ENCODE measurements at regions not wholly inside any gene's neighbourhood (a gene's known extent, or its start where the extent isn't known, plus 50 kb on each side); places are given as distances from the start of the nearest gene placed in this dataset.

- WGBS, 2 donors = 59 to 70% methylated on average over 1 of the region's 1 CpG
- Histone ChIP-seq H3K27ac (ENCODE audit: low read depth in 1 of 2, low read length in 1 of 2) (no peak overlapping the region), H3K4me3 (no peak overlapping the region), H3K27me3 (ENCODE audit: control insufficient read depth in 3 of 3, insufficient read depth in 3 of 3, low read length in 2 of 3) (peaks cover 0 to 9% (median 0%) of the 10 kb centered on the region in 3 donors), H3K9me3 (ENCODE audit: control insufficient read depth in 4 of 4, insufficient read depth in 3 of 4, low read length in 3 of 4) (peaks cover 0 to 7% (median 1%) of the 10 kb centered on the region in 4 donors), H3K36me3 (ENCODE audit: control insufficient read depth in 4 of 4, insufficient read depth in 4 of 4, low read length in 4 of 4) (no peaks in the 10 kb centered on the region), H3K9ac (ENCODE audit: insufficient read depth in 1 of 2, low read length in 2 of 2) (no peak overlapping the region), H3K4me1 (ENCODE audit: control insufficient read depth in 5 of 5, insufficient read depth in 5 of 5, low read length in 5 of 5) (no peaks in the 10 kb centered on the region)
- ATAC-seq (ENCODE audit: insufficient read depth, low FRiP score) (no peak), DNase-seq (no peak)
- TF ChIP-seq CTCF (IDR thresholded peaks at IDR 0.05; ENCODE audit: control extremely low read depth, extremely low read depth) = no peak
These were observed 287.0 kb downstream of the SP3 start for GRCh38 chr2:173678186-173678585.

GRCh38 chr2:173680574-173680973 lies 284.6 kb downstream of the SP3 start:
- ATAC-seq (ENCODE audit: insufficient read depth, low FRiP score) (no peak), DNase-seq (no peak)
- Histone ChIP-seq H3K9ac (ENCODE audit: insufficient read depth in 1 of 2, low read length in 2 of 2) (no peak overlapping the region), H3K36me3 (ENCODE audit: control insufficient read depth in 4 of 4, insufficient read depth in 4 of 4, low read length in 4 of 4) (no peaks in the 10 kb centered on the region), H3K9me3 (ENCODE audit: control insufficient read depth in 4 of 4, insufficient read depth in 3 of 4, low read length in 3 of 4) (peaks cover 0 to 5% (median 0%) of the 10 kb centered on the region in 4 donors), H3K27me3 (ENCODE audit: control insufficient read depth in 3 of 3, insufficient read depth in 3 of 3, low read length in 2 of 3) (peaks cover 0 to 9% (median 0%) of the 10 kb centered on the region in 3 donors), H3K27ac (ENCODE audit: low read depth in 1 of 2, low read length in 1 of 2) (no peak overlapping the region), H3K4me3 (no peak overlapping the region), H3K4me1 (ENCODE audit: control insufficient read depth in 5 of 5, insufficient read depth in 5 of 5, low read length in 5 of 5) (no peaks in the 10 kb centered on the region)
- WGBS, 2 donors = 83 to 88% methylated on average over 3 of the region's 3 CpGs
- TF ChIP-seq CTCF (IDR thresholded peaks at IDR 0.05; ENCODE audit: control extremely low read depth, extremely low read depth) = no peak

GRCh38 chr2:173681881-173682650 lies 283.1 kb downstream of the SP3 start:
- H3K36me3 ChIP-seq (ENCODE audit: control insufficient read depth in 4 of 4, insufficient read depth in 4 of 4, low read length in 4 of 4) = no peaks in the 10 kb centered on the region
- H3K9ac ChIP-seq (ENCODE audit: insufficient read depth in 1 of 2, low read length in 2 of 2) = no peak overlapping the region
- no peak overlapping the region for H3K27ac ChIP-seq (ENCODE audit: low read depth in 1 of 2, low read length in 1 of 2)
- DNase-seq = no peak
- TF ChIP-seq CTCF (IDR thresholded peaks at IDR 0.05; ENCODE audit: control extremely low read depth, extremely low read depth) = no peak
- peaks cover 0 to 5% (median 0%) of the 10 kb centered on the region in 4 donors for H3K9me3 ChIP-seq (ENCODE audit: control insufficient read depth in 4 of 4, insufficient read depth in 3 of 4, low read length in 3 of 4)
- ATAC-seq (ENCODE audit: insufficient read depth, low FRiP score) = no peak
- H3K27me3 ChIP-seq (ENCODE audit: control insufficient read depth in 3 of 3, insufficient read depth in 3 of 3, low read length in 2 of 3) = peaks cover 0 to 5% (median 0%) of the 10 kb centered on the region in 3 donors
- no peak overlapping the region for H3K4me3 ChIP-seq
- 86 to 91% methylated on average over 4 of the region's 4 CpGs for WGBS, 2 donors
- H3K4me1 ChIP-seq (ENCODE audit: control insufficient read depth in 5 of 5, insufficient read depth in 5 of 5, low read length in 5 of 5) = no peaks in the 10 kb centered on the region

All from lung (tissue), 11 donors.